GM12878 (cell line): ENCODE measurements at regions not wholly inside any gene's neighbourhood (a gene's known extent, or its start where the extent isn't known, plus 50 kb on each side); places are given as distances from the start of the nearest gene placed in this dataset.

Experiments used
- ATAC-seq: fragments of 200-7000 bp; cut with Tn5 transposase; 3 replicates; pipeline ENCODE4 v1.9.1; 2020; ENCODE audit warnings: mild to moderate bottlenecking, moderate library complexity
- BruUV-seq: library from RNA; stranded (reverse); fragments of 400-500 nt; replicated peaks from 2 replicates; lab custom pipeline; 2021; lab: Mats Ljungman, UMichigan
- CTCF ChIA-PET: fragments of 300-600 bp; sonication (Branson Sonifier 250); formaldehyde crosslinking; extraction: SDS; loops from one replicate; lab custom pipeline; 2021; ENCODE audit warnings: inconsistent platforms; lab: Yijun Ruan, JAX
- POLR2A ChIA-PET: fragments of 350-600 bp; formaldehyde crosslinking; extraction: SDS; loops from one replicate; lab custom pipeline; 2021; ENCODE audit warnings: inconsistent platforms; lab: Charles Lee
- RAD21 ChIA-PET: fragments of 300-600 bp; sonication (Branson Sonifier 250); formaldehyde crosslinking; loops from one replicate; lab custom pipeline; 2023; ENCODE audit warnings: antibody characterized with exemption; ENCODE audit not compliant: unreplicated experiment; lab: Charles Lee
- SMC1A ChIA-PET: fragments of 300-600 bp; sonication (Branson Sonifier 250); formaldehyde crosslinking; loops from one replicate; lab custom pipeline; 2023; ENCODE audit not compliant: unreplicated experiment, uncharacterized antibody; lab: Charles Lee
- DNase-seq: peaks from one replicate; pipeline ENCODE4 v3.0.0-alpha.2; 2011; ENCODE audit warnings: low read depth, low spot score
- FAIRE-seq: peaks from 3 replicates; lab custom pipeline; 2011; peaks lifted over from hg19 to GRCh38; lab: Jason Lieb, UNC
- H2AFZ ChIP-seq: 2 replicates; pipeline ENCODE4 v1.6.0; 2011; ENCODE audit warnings: low read depth, low read length, control low read depth; ENCODE audit not compliant: control insufficient read depth
- H3K27ac ChIP-seq: 2 replicates; pipeline ENCODE4 v1.5.1; 2011; ENCODE audit warnings: control low read depth; ENCODE audit not compliant: control insufficient read depth, insufficient read depth
- H3K27me3 ChIP-seq, 2 experiments: replicated peaks in 1 of 2; 2 replicates each; pipeline versions ENCODE4 v1.6.0 to v1.6.1; 2011; ENCODE audit warnings: low read length in 1 of 2; ENCODE audit not compliant: control insufficient read depth in 2 of 2, insufficient read depth in 2 of 2
- H3K36me3 ChIP-seq, 2 experiments: 2 replicates each; pipeline ENCODE4 v1.5.1; 2011; ENCODE audit warnings: low read length in 1 of 2; ENCODE audit not compliant: control insufficient read depth in 2 of 2, insufficient read depth in 2 of 2
- H3K4me1 ChIP-seq: 2 replicates; pipeline ENCODE4 v1.6.1; 2011; ENCODE audit warnings: mild to moderate bottlenecking, low read length, moderate library complexity, mixed read lengths; ENCODE audit not compliant: control insufficient read depth, insufficient read depth
- H3K4me2 ChIP-seq: 2 replicates; pipeline ENCODE4 v1.6.0; 2011; ENCODE audit warnings: control low read depth; ENCODE audit not compliant: control insufficient read depth, insufficient read depth
- H3K4me3 ChIP-seq: fragments of 200-600 bp; sonication (generic); 2 replicates; pipeline ENCODE4 v1.5.1; 2016
- H3K79me2 ChIP-seq: 2 replicates; pipeline ENCODE4 v1.6.0; 2011; ENCODE audit warnings: low read length; ENCODE audit not compliant: control insufficient read depth, insufficient read depth
- H3K9ac ChIP-seq: 2 replicates; pipeline ENCODE4 v1.8.0; 2011; ENCODE audit warnings: low read length, control low read depth, mixed read lengths; ENCODE audit not compliant: control insufficient read depth, insufficient read depth
- H3K9me3 ChIP-seq: replicated peaks from 3 replicates; pipeline ENCODE4 v1.5.1; 2011; ENCODE audit warnings: mild to moderate bottlenecking, low read length; ENCODE audit not compliant: control insufficient read depth, insufficient read depth
- H4K20me1 ChIP-seq: 2 replicates; pipeline ENCODE4 v1.6.0; 2011; ENCODE audit not compliant: control insufficient read depth, insufficient read depth
- CEBPB ChIP-seq, 2 experiments: fragments of 150-350 bp in 1 of 2; IDR thresholded peaks; 2 replicates each; pipeline ENCODE4 v1.6.1; 2012 to 2014; ENCODE audit warnings: low read depth in 2 of 2, low read length in 2 of 2, borderline replicate concordance in 1 of 2, inconsistent platforms in 1 of 2
- DPF2 ChIP-seq: fragments of 450-650 bp; IDR thresholded peaks from 2 replicates; pipeline ENCODE4 v1.6.1; 2017; ENCODE audit warnings: mild to moderate bottlenecking
- EED ChIP-seq: sonication (generic); IDR thresholded peaks from 2 replicates; pipeline ENCODE4 v1.6.1; 2016; ENCODE audit warnings: antibody characterized with exemption, low read depth
- JUND ChIP-seq: IDR thresholded peaks from 2 replicates; pipeline ENCODE4 v1.6.1; 2012; ENCODE audit warnings: low read depth, mild to moderate bottlenecking, low read length, improper control_type of control experiment, moderate library complexity
- NFYA ChIP-seq: IDR thresholded peaks from 2 replicates; pipeline ENCODE4 v1.6.1; 2011; ENCODE audit warnings: low read depth, mild to moderate bottlenecking, low read length, improper control_type of control experiment, borderline replicate concordance
- NR2C1 ChIP-seq: fragments of 450-650 bp; IDR thresholded peaks from 2 replicates; pipeline ENCODE4 v1.6.1; 2017; ENCODE audit warnings: antibody characterized with exemption, mild to moderate bottlenecking, moderate library complexity
- POLR2A ChIP-seq: IDR thresholded peaks from 2 replicates; pipeline ENCODE4 v1.6.1; 2011; ENCODE audit warnings: low read depth, mild to moderate bottlenecking, low read length
- RCOR1 ChIP-seq: conservative IDR thresholded peaks from 2 replicates; pipeline ENCODE4 v1.6.1; 2012; ENCODE audit warnings: low read depth, low read length, improper control_type of control experiment
- SPI1 ChIP-seq: IDR thresholded peaks from 2 replicates; pipeline ENCODE4 v1.6.1; 2011; ENCODE audit warnings: low read depth, mild to moderate bottlenecking, low read length, moderate library complexity, borderline replicate concordance; ENCODE audit not compliant: insufficient read depth
- SREBF1 ChIP-seq: IDR thresholded peaks from 2 replicates; pipeline ENCODE4 v1.6.1; 2012; ENCODE audit warnings: mild to moderate bottlenecking, low read length
- SREBF2 ChIP-seq: IDR thresholded peaks from 2 replicates; pipeline ENCODE4 v1.6.1; 2012; ENCODE audit warnings: mild to moderate bottlenecking, low read length
- SUPT20H ChIP-seq: IDR thresholded peaks from 2 replicates; pipeline ENCODE4 v1.6.1; 2011; ENCODE audit warnings: low read depth, mild to moderate bottlenecking, low read length, moderate library complexity, borderline replicate concordance; ENCODE audit not compliant: control insufficient read depth
- SUZ12 ChIP-seq: fragments of 200-600 bp; sonication (generic); IDR thresholded peaks from one replicate; pipeline ENCODE4 v1.6.1; 2018; ENCODE audit warnings: antibody characterized with exemption, mild to moderate bottlenecking; ENCODE audit not compliant: unreplicated experiment
- in situ Hi-C: fragments of 300-500 bp; cut with MboI; formaldehyde crosslinking; loops from 9 replicates; pipeline ENCODE4 v1.14.3; 2018; ENCODE audit warnings: mixed read lengths
- intact Hi-C: fragments of 100-400 bp; cut with micrococcal nuclease; formaldehyde crosslinking; loops from one replicate; pipeline ENCODE4 v1.14.2; 2022; ENCODE audit not compliant: unreplicated experiment
- TF ChIP-seq, protein P1 (sequence below): fragments of 150-350 bp; IDR thresholded peaks from 2 replicates; pipeline ENCODE4 v1.6.1; 2014; ENCODE audit warnings: mild to moderate bottlenecking, low read depth, low read length
- TF ChIP-seq, protein P2 (sequence below): IDR thresholded peaks from 2 replicates; pipeline ENCODE4 v1.6.1; 2011; ENCODE audit warnings: borderline replicate concordance, low read depth, mild to moderate bottlenecking, moderate library complexity, mixed read lengths, low read length; ENCODE audit not compliant: insufficient read depth; ENCODE audit errors: extremely low read length
- TF ChIP-seq, protein P3 (sequence below): fragments of 450-650 bp; IDR thresholded peaks from 2 replicates; pipeline ENCODE4 v1.6.1; 2017; ENCODE audit warnings: borderline replicate concordance
- TF ChIP-seq, protein P4 (sequence below): fragments of 450-650 bp; IDR thresholded peaks from 2 replicates; pipeline ENCODE4 v1.6.1; 2017; ENCODE audit warnings: mild to moderate bottlenecking, moderate library complexity

DNA sequence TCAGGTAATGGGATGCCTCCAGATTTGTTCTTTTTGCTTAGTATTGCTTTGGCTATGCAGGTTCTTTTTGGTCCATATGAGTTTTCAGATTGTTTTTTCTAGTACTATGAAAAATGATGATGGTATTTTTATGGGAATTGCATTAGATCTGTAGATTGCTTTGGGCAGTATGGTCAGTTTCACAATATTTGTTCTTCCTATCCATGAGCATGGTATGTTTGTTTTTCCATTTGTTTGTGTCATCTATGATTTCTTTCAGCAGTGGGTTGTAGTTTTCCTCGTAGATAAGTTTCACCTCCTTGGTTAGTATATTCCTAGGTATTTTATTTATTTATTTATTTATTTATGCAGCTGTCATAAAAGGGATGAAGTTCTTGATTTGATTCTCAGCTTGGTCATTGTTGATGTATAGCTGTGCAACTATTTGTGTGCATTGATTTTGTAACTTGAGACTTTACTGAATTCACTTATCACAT lies 103.9 kb upstream of the DNAH14 start (continued):
- TF ChIP-seq, protein P1, sequence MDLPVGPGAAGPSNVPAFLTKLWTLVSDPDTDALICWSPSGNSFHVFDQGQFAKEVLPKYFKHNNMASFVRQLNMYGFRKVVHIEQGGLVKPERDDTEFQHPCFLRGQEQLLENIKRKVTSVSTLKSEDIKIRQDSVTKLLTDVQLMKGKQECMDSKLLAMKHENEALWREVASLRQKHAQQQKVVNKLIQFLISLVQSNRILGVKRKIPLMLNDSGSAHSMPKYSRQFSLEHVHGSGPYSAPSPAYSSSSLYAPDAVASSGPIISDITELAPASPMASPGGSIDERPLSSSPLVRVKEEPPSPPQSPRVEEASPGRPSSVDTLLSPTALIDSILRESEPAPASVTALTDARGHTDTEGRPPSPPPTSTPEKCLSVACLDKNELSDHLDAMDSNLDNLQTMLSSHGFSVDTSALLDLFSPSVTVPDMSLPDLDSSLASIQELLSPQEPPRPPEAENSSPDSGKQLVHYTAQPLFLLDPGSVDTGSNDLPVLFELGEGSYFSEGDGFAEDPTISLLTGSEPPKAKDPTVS = no peak
- no peak for TF ChIP-seq CEBPB (IDR thresholded peaks at IDR 0.05; ENCODE audit: borderline replicate concordance in 1 of 2, low read depth in 2 of 2, low read length in 2 of 2)
- no peak for TF ChIP-seq NFYA
- no peak for TF ChIP-seq RCOR1
- TF ChIP-seq, protein P2, sequence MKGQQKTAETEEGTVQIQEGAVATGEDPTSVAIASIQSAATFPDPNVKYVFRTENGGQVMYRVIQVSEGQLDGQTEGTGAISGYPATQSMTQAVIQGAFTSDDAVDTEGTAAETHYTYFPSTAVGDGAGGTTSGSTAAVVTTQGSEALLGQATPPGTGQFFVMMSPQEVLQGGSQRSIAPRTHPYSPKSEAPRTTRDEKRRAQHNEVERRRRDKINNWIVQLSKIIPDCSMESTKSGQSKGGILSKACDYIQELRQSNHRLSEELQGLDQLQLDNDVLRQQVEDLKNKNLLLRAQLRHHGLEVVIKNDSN = no peak
- TF ChIP-seq NR2C1 = no peak

DNA sequence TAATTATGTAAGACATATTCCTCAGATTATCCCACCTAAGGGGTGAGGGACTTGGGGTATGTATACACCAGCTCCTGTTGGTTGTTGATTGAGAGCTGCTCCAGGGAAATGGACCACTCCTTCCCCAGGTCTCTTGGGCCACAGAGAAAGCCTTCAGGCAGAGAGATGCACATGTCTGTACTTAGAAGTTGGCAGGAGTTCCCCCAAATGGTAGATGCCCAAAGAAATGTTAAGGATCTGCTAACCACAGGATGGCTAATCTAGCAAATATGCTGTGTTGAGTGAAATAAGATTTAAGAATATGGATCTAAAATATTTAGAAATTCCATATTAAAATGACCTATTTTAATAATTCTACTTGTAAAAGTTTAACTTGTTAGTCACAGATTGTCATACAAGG lies 100.8 kb upstream of the DNAH14 start:
- no peaks in the 10 kb centered on the region; the same call in 2 of the 3 replicates for H3K9me3 ChIP-seq
- H3K9ac ChIP-seq = no peak overlapping the region
- ChIA-PET SMC1A (interaction anchor here (1.4 kb wide), 1 partner anchor 33 kb away, joined by 4 read pairs; no protein-coding TSS in a partner anchor), RAD21 (interaction anchor here (2.6 kb wide), 1 partner anchor 23 kb away, joined by 7 read pairs; no protein-coding TSS in a partner anchor), POLR2A (no interaction called here), CTCF (interaction anchor here (1.7 kb wide), 1 partner anchor 127 kb away, joined by 4 read pairs; no protein-coding TSS in a partner anchor)
- FAIRE-seq (no peak), DNase-seq (no peak), ATAC-seq (no peak)
- H4K20me1 ChIP-seq = no peaks in the 10 kb centered on the region
- H3K27me3 ChIP-seq = no peaks in the 10 kb centered on the region
- no peak overlapping the region for H2AFZ ChIP-seq
- H3K4me1 ChIP-seq = no peaks in the 10 kb centered on the region
- H3K27ac ChIP-seq = no peak overlapping the region
- no TSS peak for BruUV-seq
- in situ Hi-C loops = no loop called here
- H3K79me2 ChIP-seq = no peaks in the 10 kb centered on the region
- H3K36me3 ChIP-seq = no peaks in the 10 kb centered on the region
- intact Hi-C loops = no loop called here
- H3K4me3 ChIP-seq = no peak overlapping the region
- no peak overlapping the region for H3K4me2 ChIP-seq
- TF ChIP-seq SUPT20H = no peak
- TF ChIP-seq EED = no peak
- no peak for TF ChIP-seq JUND
- no peak for TF ChIP-seq POLR2A
- TF ChIP-seq, protein P3, sequence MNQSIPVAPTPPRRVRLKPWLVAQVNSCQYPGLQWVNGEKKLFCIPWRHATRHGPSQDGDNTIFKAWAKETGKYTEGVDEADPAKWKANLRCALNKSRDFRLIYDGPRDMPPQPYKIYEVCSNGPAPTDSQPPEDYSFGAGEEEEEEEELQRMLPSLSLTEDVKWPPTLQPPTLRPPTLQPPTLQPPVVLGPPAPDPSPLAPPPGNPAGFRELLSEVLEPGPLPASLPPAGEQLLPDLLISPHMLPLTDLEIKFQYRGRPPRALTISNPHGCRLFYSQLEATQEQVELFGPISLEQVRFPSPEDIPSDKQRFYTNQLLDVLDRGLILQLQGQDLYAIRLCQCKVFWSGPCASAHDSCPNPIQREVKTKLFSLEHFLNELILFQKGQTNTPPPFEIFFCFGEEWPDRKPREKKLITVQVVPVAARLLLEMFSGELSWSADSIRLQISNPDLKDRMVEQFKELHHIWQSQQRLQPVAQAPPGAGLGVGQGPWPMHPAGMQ = no peak
- no peak for TF ChIP-seq DPF2
- TF ChIP-seq, protein P4, sequence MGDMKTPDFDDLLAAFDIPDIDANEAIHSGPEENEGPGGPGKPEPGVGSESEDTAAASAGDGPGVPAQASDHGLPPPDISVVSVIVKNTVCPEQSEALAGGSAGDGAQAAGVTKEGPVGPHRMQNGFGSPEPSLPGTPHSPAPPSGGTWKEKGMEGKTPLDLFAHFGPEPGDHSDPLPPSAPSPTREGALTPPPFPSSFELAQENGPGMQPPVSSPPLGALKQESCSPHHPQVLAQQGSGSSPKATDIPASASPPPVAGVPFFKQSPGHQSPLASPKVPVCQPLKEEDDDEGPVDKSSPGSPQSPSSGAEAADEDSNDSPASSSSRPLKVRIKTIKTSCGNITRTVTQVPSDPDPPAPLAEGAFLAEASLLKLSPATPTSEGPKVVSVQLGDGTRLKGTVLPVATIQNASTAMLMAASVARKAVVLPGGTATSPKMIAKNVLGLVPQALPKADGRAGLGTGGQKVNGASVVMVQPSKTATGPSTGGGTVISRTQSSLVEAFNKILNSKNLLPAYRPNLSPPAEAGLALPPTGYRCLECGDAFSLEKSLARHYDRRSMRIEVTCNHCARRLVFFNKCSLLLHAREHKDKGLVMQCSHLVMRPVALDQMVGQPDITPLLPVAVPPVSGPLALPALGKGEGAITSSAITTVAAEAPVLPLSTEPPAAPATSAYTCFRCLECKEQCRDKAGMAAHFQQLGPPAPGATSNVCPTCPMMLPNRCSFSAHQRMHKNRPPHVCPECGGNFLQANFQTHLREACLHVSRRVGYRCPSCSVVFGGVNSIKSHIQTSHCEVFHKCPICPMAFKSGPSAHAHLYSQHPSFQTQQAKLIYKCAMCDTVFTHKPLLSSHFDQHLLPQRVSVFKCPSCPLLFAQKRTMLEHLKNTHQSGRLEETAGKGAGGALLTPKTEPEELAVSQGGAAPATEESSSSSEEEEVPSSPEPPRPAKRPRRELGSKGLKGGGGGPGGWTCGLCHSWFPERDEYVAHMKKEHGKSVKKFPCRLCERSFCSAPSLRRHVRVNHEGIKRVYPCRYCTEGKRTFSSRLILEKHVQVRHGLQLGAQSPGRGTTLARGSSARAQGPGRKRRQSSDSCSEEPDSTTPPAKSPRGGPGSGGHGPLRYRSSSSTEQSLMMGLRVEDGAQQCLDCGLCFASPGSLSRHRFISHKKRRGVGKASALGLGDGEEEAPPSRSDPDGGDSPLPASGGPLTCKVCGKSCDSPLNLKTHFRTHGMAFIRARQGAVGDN = no peak
- TF ChIP-seq SUZ12 = no peak
- no peak for TF ChIP-seq SREBF1
- TF ChIP-seq SREBF2 = no peak
- no peak for TF ChIP-seq SPI1
